Panc1 (cell line): ENCODE measurements at regions not wholly inside any gene's neighbourhood (a gene's known extent, or its start where the extent isn't known, plus 50 kb on each side); places are given as distances from the start of the nearest gene placed in this dataset.

Source experiments
- ATAC-seq: fragments of 200-7000 bp; cut with Tn5 transposase; 2 replicates; pipeline ENCODE4 v1.9.1; 2020; ENCODE audit warnings: mild to moderate bottlenecking, moderate library complexity
- BruUV-seq: library from RNA; stranded (reverse); fragments of 400-500 nt; replicated peaks from 2 replicates; lab custom pipeline; 2021; lab: Mats Ljungman, UMichigan
- CTCF ChIA-PET: fragments of 300-600 bp; sonication (Branson Sonifier 250); formaldehyde crosslinking; loops from one replicate; lab custom pipeline; 2022; ENCODE audit warnings: antibody characterized with exemption; lab: Charles Lee
- POLR2A ChIA-PET: fragments of 300-600 bp; sonication (Branson Sonifier 250); formaldehyde crosslinking; loops from one replicate; lab custom pipeline; 2022; ENCODE audit warnings: antibody characterized with exemption; lab: Charles Lee
- DNase-seq: peaks from one replicate; pipeline ENCODE4 v3.0.0-alpha.2; 2010; ENCODE audit warnings: low read depth, low spot score
- H3K27ac ChIP-seq: 2 replicates; pipeline ENCODE4 v1.5.1; 2011; ENCODE audit warnings: mild to moderate bottlenecking, low read length, inconsistent platforms
- H3K27me3 ChIP-seq: fragments of 200-500 bp; sonication (Bioruptor generic); 2 replicates; pipeline ENCODE4 v1.6.0; 2014; ENCODE audit warnings: low read length, inconsistent platforms; ENCODE audit not compliant: control insufficient read depth, insufficient read depth
- H3K36me3 ChIP-seq: fragments of 200-500 bp; sonication (Bioruptor generic); 2 replicates; pipeline ENCODE4 v1.5.1; 2014; ENCODE audit warnings: inconsistent platforms, mild to moderate bottlenecking, low read length, moderate library complexity; ENCODE audit not compliant: control insufficient read depth, insufficient read depth
- H3K4me1 ChIP-seq: 2 replicates; pipeline ENCODE4 v1.5.1; 2011; ENCODE audit warnings: inconsistent platforms, mild to moderate bottlenecking, low read length, moderate library complexity; ENCODE audit not compliant: control insufficient read depth, insufficient read depth
- H3K4me3 ChIP-seq, 2 experiments: 2 replicates each; pipeline ENCODE4 v1.5.1; 2011 to 2012; ENCODE audit warnings: low read depth in 2 of 2, low read length in 2 of 2, mild to moderate bottlenecking in 2 of 2, inconsistent platforms in 1 of 2, moderate library complexity in 1 of 2
- H3K9me3 ChIP-seq: fragments of 200-500 bp; sonication (Bioruptor generic); 2 replicates; pipeline ENCODE4 v1.5.1; 2014; ENCODE audit warnings: low read depth, mild to moderate bottlenecking, inconsistent platforms, low read length, moderate library complexity; ENCODE audit not compliant: control insufficient read depth, insufficient read depth
- POLR2AphosphoS5 ChIP-seq: IDR thresholded peaks from 2 replicates; pipeline ENCODE4 v1.6.1; 2012; ENCODE audit warnings: mild to moderate bottlenecking, low read depth, low read length, moderate library complexity
- SIN3A ChIP-seq: IDR thresholded peaks from 2 replicates; pipeline ENCODE4 v1.6.1; 2012; ENCODE audit warnings: low read depth, mild to moderate bottlenecking, low read length, moderate library complexity, borderline replicate concordance; ENCODE audit not compliant: insufficient read depth
- TCF7L2 ChIP-seq: IDR thresholded peaks from 2 replicates; pipeline ENCODE4 v1.6.1; 2011; ENCODE audit warnings: mild to moderate bottlenecking, low read depth, low read length, inconsistent platforms
- in situ Hi-C: cut with HindIII; loops from 2 replicates; pipeline ENCODE4 v1.10.0; 2016; ENCODE audit warnings: low sequenced_read_pairs, low pct_unique_long_range_greater_than_20kb
- intact Hi-C: fragments of 100-400 bp; cut with micrococcal nuclease; formaldehyde crosslinking; loops from one replicate; pipeline ENCODE4 v1.10.0; 2022; ENCODE audit not compliant: unreplicated experiment
- TF ChIP-seq, protein P1 (sequence below): fragments of 450-650 bp; IDR thresholded peaks from 2 replicates; pipeline ENCODE4 v1.5.1; 2017; ENCODE audit warnings: mild to moderate bottlenecking
- TF ChIP-seq, protein P2 (sequence below), 2 experiments: IDR thresholded peaks; 2 replicates each; pipeline ENCODE4 v1.6.1; 2011 to 2012; ENCODE audit warnings: low read depth in 2 of 2, control low read depth in 1 of 2, low read length in 1 of 2, mild to moderate bottlenecking in 1 of 2, moderate library complexity in 1 of 2; ENCODE audit not compliant: insufficient read depth in 1 of 2

GRCh38 chr11:107151579-107151978, 133.3 kb upstream of the GUCY1A2 start:
- in situ Hi-C loops (no loop called here), intact Hi-C loops (no loop called here)
- POLR2A ChIA-PET = no interaction called here
- CTCF ChIA-PET = no interaction called here
- ATAC-seq (no peak), DNase-seq (no peak)
- Histone ChIP-seq H3K27ac (no peak overlapping the region), H3K36me3 (no peaks in the 10 kb centered on the region), H3K4me1 (no peaks in the 10 kb centered on the region), H3K4me3 (no peak overlapping the region), H3K27me3 (no peaks in the 10 kb centered on the region), H3K9me3 (no peaks in the 10 kb centered on the region)
- BruUV-seq = no TSS peak
- TF ChIP-seq TCF7L2 = no peak
- TF ChIP-seq, protein P1, sequence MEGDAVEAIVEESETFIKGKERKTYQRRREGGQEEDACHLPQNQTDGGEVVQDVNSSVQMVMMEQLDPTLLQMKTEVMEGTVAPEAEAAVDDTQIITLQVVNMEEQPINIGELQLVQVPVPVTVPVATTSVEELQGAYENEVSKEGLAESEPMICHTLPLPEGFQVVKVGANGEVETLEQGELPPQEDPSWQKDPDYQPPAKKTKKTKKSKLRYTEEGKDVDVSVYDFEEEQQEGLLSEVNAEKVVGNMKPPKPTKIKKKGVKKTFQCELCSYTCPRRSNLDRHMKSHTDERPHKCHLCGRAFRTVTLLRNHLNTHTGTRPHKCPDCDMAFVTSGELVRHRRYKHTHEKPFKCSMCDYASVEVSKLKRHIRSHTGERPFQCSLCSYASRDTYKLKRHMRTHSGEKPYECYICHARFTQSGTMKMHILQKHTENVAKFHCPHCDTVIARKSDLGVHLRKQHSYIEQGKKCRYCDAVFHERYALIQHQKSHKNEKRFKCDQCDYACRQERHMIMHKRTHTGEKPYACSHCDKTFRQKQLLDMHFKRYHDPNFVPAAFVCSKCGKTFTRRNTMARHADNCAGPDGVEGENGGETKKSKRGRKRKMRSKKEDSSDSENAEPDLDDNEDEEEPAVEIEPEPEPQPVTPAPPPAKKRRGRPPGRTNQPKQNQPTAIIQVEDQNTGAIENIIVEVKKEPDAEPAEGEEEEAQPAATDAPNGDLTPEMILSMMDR = no peak
- TF ChIP-seq POLR2AphosphoS5 = no peak
- TF ChIP-seq, protein P2, sequence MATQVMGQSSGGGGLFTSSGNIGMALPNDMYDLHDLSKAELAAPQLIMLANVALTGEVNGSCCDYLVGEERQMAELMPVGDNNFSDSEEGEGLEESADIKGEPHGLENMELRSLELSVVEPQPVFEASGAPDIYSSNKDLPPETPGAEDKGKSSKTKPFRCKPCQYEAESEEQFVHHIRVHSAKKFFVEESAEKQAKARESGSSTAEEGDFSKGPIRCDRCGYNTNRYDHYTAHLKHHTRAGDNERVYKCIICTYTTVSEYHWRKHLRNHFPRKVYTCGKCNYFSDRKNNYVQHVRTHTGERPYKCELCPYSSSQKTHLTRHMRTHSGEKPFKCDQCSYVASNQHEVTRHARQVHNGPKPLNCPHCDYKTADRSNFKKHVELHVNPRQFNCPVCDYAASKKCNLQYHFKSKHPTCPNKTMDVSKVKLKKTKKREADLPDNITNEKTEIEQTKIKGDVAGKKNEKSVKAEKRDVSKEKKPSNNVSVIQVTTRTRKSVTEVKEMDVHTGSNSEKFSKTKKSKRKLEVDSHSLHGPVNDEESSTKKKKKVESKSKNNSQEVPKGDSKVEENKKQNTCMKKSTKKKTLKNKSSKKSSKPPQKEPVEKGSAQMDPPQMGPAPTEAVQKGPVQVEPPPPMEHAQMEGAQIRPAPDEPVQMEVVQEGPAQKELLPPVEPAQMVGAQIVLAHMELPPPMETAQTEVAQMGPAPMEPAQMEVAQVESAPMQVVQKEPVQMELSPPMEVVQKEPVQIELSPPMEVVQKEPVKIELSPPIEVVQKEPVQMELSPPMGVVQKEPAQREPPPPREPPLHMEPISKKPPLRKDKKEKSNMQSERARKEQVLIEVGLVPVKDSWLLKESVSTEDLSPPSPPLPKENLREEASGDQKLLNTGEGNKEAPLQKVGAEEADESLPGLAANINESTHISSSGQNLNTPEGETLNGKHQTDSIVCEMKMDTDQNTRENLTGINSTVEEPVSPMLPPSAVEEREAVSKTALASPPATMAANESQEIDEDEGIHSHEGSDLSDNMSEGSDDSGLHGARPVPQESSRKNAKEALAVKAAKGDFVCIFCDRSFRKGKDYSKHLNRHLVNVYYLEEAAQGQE (IDR thresholded peaks at IDR 0.05; ENCODE audit: insufficient read depth in 1 of 2, low read depth in 2 of 2, low read length in 1 of 2) = no peak
- no peak for TF ChIP-seq SIN3A

DNA sequence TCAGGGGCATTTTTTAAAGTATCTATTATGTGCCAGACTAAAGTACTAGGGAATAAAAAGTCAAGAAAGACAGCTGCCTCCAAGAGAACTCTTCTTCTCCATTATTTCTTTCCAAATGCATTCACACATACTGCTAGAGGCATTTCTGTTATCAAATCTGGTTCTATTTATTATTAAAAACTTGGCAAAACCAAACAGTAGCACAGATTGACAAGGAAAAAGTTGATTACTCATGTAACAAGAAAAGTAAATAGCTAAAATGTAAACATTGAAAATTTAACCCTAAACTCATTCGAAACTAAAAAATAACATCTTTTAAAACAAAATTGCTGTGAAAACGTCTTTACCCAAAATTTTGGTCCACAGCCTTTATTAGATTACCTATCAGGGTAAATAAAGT, 132.9 kb upstream of the GUCY1A2 start:
- ATAC-seq (no peak), DNase-seq (no peak)
- intact Hi-C loops = no loop called here
- TF ChIP-seq SIN3A = no peak
- no peak for TF ChIP-seq TCF7L2
- Histone ChIP-seq H3K27ac (no peak overlapping the region), H3K4me3 (no peak overlapping the region), H3K36me3 (no peaks in the 10 kb centered on the region), H3K27me3 (no peaks in the 10 kb centered on the region), H3K4me1 (no peaks in the 10 kb centered on the region), H3K9me3 (no peaks in the 10 kb centered on the region)
- in situ Hi-C loops = no loop called here
- no TSS peak for BruUV-seq
- POLR2A ChIA-PET = no interaction called here
- CTCF ChIA-PET = no interaction called here

GRCh38 chr11:107140983-107141382, 122.7 kb upstream of the GUCY1A2 start:
- no peak for TF ChIP-seq SIN3A
- no peak for TF ChIP-seq TCF7L2
- TF ChIP-seq, protein P1 = no peak
- TF ChIP-seq POLR2AphosphoS5 = no peak
- peaks cover 5% of the 10 kb centered on the region; the same call in 1 of the 2 replicates for H3K9me3 ChIP-seq
- no peaks in the 10 kb centered on the region for H3K36me3 ChIP-seq
- POLR2A ChIA-PET = no interaction called here
- H3K4me1 ChIP-seq = no peaks in the 10 kb centered on the region
- CTCF ChIA-PET = no interaction called here
- H3K27ac ChIP-seq = no peak overlapping the region
- no peak for ATAC-seq
- in situ Hi-C loops (no loop called here), intact Hi-C loops (no loop called here)
- H3K27me3 ChIP-seq = no peaks in the 10 kb centered on the region
- no TSS peak for BruUV-seq
- DNase-seq = no peak
- no peak overlapping the region for H3K4me3 ChIP-seq
